ENCODE measurements at regions not wholly inside any gene's neighbourhood (a gene's known extent, or its start where the extent isn't known, plus 50 kb on each side); places are given as distances from the start of the nearest gene placed in this dataset.

- no peak for TF ChIP-seq MYC (IDR thresholded peaks at IDR 0.05; ENCODE audit: low read depth, low read length)
- TF ChIP-seq POLR2A (IDR thresholded peaks at IDR 0.05; ENCODE audit: low read depth, low read length), result no peak
- TF ChIP-seq POLR2AphosphoS5 (IDR thresholded peaks at IDR 0.05; ENCODE audit: insufficient read depth, low read depth, low read length), result no peak
Observed at GRCh38 chr17:64736804-64737492, 74.8 kb upstream of the SMURF2 start.

Data from endothelial cell of umbilical vein (primary cell).